Nephron progenitor cell (in vitro differentiated cells): ENCODE measurements at regions not wholly inside any gene's neighbourhood (a gene's known extent, or its start where the extent isn't known, plus 50 kb on each side); places are given as distances from the start of the nearest gene placed in this dataset.

Experiments used
- DNase-seq: peaks from one replicate; pipeline ENCODE4 v3.0.0; 2021
- H3K27ac Mint-ChIP-seq: 2 replicates; pipeline ENCODE4 v1.8.0; 2021; ENCODE audit warnings: mild to moderate bottlenecking, moderate library complexity, mixed read lengths
- H3K27me3 Mint-ChIP-seq: 2 replicates; pipeline ENCODE4 v1.8.0; 2021; ENCODE audit warnings: mild to moderate bottlenecking, low read depth, mixed read lengths; ENCODE audit not compliant: poor library complexity
- H3K36me3 Mint-ChIP-seq: 2 replicates; pipeline ENCODE4 v1.8.0; 2021; ENCODE audit warnings: low read depth, mixed read lengths
- H3K4me1 Mint-ChIP-seq: 2 replicates; pipeline ENCODE4 v1.8.0; 2021; ENCODE audit warnings: mixed read lengths
- H3K4me3 Mint-ChIP-seq: 2 replicates; pipeline ENCODE4 v1.8.0; 2021; ENCODE audit warnings: mild to moderate bottlenecking, moderate library complexity, mixed read lengths
- H3K9me3 Mint-ChIP-seq: 2 replicates; pipeline ENCODE4 v1.8.0; 2021; ENCODE audit warnings: mild to moderate bottlenecking, moderate library complexity, mixed read lengths
- TF ChIP-seq, protein P1 (sequence below): fragments of 200-600 bp; sonication (generic); IDR thresholded peaks from 2 replicates; pipeline ENCODE4 v1.5.0; 2021; ENCODE audit warnings: antibody characterized with exemption

DNA sequence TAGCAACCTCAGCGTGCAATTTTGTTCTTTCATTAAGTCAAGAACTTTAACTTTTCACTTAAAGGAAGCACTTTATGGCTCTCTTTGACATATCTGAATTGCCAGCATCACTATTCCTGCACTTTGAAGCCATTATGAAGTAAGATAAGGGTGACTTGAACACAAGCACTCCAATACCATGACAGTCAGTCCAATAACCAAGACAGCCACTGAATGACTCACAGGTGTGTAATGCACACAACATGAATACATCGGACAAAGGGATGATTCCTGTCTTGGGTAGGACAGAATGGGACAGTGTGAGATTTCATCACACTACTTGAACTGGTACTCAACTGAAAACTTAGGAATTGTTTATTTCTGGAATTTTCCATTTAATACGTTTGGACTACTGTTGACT is 233.7 kb upstream of the IPO5 start:
- Mint-ChIP-seq H3K36me3 (no peaks in the 10 kb centered on the region), H3K4me1 (no peaks in the 10 kb centered on the region), H3K9me3 (no peaks in the 10 kb centered on the region), H3K4me3 (no peak overlapping the region), H3K27me3 (no peaks in the 10 kb centered on the region), H3K27ac (no peak overlapping the region)
- DNase-seq: no peak
- TF ChIP-seq, protein P1, sequence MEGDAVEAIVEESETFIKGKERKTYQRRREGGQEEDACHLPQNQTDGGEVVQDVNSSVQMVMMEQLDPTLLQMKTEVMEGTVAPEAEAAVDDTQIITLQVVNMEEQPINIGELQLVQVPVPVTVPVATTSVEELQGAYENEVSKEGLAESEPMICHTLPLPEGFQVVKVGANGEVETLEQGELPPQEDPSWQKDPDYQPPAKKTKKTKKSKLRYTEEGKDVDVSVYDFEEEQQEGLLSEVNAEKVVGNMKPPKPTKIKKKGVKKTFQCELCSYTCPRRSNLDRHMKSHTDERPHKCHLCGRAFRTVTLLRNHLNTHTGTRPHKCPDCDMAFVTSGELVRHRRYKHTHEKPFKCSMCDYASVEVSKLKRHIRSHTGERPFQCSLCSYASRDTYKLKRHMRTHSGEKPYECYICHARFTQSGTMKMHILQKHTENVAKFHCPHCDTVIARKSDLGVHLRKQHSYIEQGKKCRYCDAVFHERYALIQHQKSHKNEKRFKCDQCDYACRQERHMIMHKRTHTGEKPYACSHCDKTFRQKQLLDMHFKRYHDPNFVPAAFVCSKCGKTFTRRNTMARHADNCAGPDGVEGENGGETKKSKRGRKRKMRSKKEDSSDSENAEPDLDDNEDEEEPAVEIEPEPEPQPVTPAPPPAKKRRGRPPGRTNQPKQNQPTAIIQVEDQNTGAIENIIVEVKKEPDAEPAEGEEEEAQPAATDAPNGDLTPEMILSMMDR: no peak

DNA sequence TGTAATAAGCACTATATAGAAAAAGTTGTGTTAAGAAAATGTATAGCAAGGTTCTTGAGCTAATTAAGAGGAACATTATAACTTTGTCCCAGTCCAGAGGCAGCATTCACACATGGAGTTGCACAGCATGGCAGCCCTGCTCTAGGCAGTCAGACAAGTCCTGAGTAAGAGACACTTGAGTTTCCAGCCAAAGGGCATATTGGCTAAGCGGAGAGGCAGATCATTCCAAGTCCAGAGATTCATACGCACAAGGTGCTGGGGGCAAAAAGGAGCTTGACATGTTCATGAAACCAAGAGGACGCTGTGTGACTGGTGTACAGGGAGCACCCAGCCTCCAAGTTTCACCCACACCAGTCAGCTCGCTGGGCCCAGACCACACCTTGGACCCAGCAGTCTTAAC is 232.6 kb upstream of the IPO5 start:
- Mint-ChIP-seq H3K36me3 (no peaks in the 10 kb centered on the region), H3K27ac (no peak overlapping the region), H3K9me3 (no peaks in the 10 kb centered on the region), H3K4me3 (no peak overlapping the region), H3K27me3 (no peaks in the 10 kb centered on the region), H3K4me1 (no peaks in the 10 kb centered on the region)
- TF ChIP-seq, protein P1: no peak
- no peak for DNase-seq

DNA sequence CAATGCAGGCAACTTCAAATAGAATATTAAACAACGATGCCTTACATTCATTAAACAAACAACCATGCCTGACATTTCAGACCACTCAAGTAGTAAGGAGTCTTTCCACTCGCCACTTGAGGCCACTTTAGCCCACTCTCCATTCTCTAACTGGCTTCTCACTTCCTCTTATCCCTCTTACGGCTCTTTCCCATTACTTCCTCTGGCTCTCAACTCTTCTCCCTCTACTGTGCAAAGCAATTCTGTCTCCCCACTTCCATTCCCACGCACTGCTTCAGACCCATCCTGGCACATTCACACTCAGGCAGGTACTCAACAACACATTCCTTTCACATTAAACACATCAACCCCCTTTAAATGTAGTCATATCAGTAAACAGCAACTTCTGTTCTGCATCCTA is 229.8 kb upstream of the IPO5 start:
- no peak overlapping the region for H3K27ac Mint-ChIP-seq
- H3K4me3 Mint-ChIP-seq: no peak overlapping the region
- peaks cover 5% of the 10 kb centered on the region for H3K9me3 Mint-ChIP-seq
- H3K4me1 Mint-ChIP-seq: no peaks in the 10 kb centered on the region
- no peak for DNase-seq
- no peaks in the 10 kb centered on the region for H3K36me3 Mint-ChIP-seq
- TF ChIP-seq, protein P1: no peak
- H3K27me3 Mint-ChIP-seq: no peaks in the 10 kb centered on the region

DNA sequence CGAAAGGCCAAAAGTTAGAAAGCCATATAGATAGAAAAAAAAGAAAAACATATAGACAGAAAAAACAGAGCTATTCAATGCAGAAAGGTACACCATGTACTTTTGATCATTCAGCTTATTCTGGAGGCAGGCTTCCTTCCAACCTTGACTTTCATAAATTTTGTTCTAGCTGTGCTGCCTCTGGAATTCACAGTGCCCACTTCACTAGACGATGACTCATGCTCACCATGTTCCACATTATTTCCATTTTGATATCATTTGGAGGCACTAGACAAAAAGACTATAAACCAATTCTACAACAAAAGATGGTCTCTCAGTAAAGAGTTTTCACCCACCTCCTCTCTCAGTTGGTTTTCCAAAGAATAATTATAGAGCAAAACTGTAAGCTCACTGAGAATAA is 229.0 kb upstream of the IPO5 start:
- Mint-ChIP-seq H3K27me3 (no peaks in the 10 kb centered on the region), H3K36me3 (no peaks in the 10 kb centered on the region), H3K27ac (no peak overlapping the region), H3K4me1 (no peaks in the 10 kb centered on the region), H3K4me3 (no peak overlapping the region), H3K9me3 (peaks cover 5% of the 10 kb centered on the region)
- TF ChIP-seq, protein P1: no peak
- DNase-seq: no peak

DNA sequence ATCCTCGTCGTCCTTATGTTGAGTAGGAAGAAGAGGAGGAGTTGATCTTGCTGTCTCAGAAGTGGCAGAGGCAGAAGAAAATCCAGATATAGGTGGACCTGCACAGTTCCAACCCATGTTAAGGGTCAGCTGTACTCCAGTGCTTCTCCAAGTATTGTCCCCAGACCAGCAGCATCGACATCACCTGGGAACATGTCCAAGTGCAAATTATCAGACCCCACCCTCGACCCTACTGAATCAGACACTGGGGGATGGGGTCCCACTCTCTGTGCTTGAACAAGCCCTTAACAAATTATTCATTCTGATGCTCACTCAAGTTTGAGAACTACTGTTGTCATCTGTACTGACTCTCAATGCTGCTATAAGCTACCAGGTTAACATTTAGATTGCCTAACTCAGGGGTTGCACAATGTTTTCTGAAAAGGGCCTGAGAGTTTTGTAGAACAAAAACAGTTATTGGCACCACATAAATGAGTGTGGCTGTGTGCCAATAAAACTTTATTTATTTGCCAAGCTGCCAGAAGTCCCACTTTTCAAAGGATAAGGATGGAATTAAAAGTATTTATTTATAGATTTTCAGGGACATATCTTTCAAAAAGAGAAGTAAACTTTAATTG is 226.7 kb upstream of the IPO5 start:
- no peak for DNase-seq
- H3K36me3 Mint-ChIP-seq: peaks cover 5% of the 10 kb centered on the region
- H3K27ac Mint-ChIP-seq: no peak overlapping the region
- peaks cover 20% of the 10 kb centered on the region for H3K9me3 Mint-ChIP-seq
- H3K4me3 Mint-ChIP-seq: no peak overlapping the region
- TF ChIP-seq, protein P1: no peak
- H3K27me3 Mint-ChIP-seq: no peaks in the 10 kb centered on the region
- H3K4me1 Mint-ChIP-seq: no peaks in the 10 kb centered on the region

DNA sequence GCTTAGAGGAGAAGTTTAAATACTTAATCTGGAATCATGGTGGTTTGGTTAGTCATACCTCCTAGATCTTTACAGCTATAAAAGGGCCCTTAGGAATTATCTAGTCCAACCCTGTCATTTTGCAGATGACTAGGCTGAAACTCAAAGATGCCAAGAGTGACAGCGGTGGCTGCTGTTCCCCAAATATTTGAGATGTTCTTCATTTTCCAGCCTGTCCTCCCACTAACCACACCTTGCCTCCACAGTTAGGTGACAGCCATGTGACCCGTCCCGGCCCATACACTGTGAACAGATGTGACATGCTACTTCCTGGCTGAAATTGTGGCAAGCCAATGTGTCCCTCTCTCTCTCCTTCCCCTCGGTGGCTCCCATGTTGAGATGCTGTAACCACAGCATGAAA is 225.5 kb upstream of the IPO5 start:
- DNase-seq: no peak
- TF ChIP-seq, protein P1: no peak
- H3K36me3 Mint-ChIP-seq: peaks cover 5% of the 10 kb centered on the region
- H3K27ac Mint-ChIP-seq: no peak overlapping the region
- H3K9me3 Mint-ChIP-seq: peaks cover 21% of the 10 kb centered on the region
- H3K4me3 Mint-ChIP-seq: no peak overlapping the region
- H3K27me3 Mint-ChIP-seq: no peaks in the 10 kb centered on the region
- H3K4me1 Mint-ChIP-seq: no peaks in the 10 kb centered on the region
